GM12892 (cell line): ENCODE measurements at regions not wholly inside any gene's neighbourhood (a gene's known extent, or its start where the extent isn't known, plus 50 kb on each side); places are given as distances from the start of the nearest gene placed in this dataset.

Experiments
- DNase-seq: peaks from one replicate; pipeline ENCODE4 v3.0.0; 2011; ENCODE audit not compliant: insufficient read length
- FAIRE-seq: peaks from 2 replicates; lab custom pipeline; 2011; peaks lifted over from hg19 to GRCh38; lab: Jason Lieb, UNC
- POLR2A ChIP-seq: IDR thresholded peaks from 2 replicates; pipeline ENCODE4 v1.6.1; 2011; ENCODE audit warnings: low read depth, low read length, control low read depth
- POLR2AphosphoS5 ChIP-seq: IDR thresholded peaks from 2 replicates; pipeline ENCODE4 v1.6.1; 2011; ENCODE audit warnings: low read depth, low read length, control low read depth
- TAF1 ChIP-seq: IDR thresholded peaks from 2 replicates; pipeline ENCODE4 v1.6.1; 2011; ENCODE audit warnings: low read depth, mild to moderate bottlenecking, control low read depth, low read length, borderline replicate concordance

DNA sequence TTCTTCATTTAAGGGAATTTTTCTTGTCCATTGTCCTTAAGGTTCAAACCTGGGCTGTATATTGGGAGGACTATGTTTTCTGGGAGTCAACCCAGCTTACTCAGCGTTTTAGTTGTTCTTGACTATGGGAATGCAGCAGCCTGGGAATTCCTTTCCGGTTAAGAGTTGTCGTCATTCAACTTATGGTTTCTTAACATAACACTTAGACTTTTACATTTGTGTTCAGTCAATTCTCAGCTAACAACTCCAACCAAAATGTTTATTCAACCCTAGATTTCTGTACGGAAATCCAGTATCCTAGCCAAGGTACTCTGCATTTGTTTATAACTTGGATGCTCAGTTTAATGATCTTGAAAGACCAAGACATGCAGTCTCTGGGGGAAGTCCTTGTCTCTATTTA is 960.9 kb downstream of the CBLN2 start:
- TF ChIP-seq POLR2AphosphoS5, result no peak
- TF ChIP-seq TAF1, result no peak
- TF ChIP-seq POLR2A, result no peak
- FAIRE-seq, result no peak
- no peak for DNase-seq

DNA sequence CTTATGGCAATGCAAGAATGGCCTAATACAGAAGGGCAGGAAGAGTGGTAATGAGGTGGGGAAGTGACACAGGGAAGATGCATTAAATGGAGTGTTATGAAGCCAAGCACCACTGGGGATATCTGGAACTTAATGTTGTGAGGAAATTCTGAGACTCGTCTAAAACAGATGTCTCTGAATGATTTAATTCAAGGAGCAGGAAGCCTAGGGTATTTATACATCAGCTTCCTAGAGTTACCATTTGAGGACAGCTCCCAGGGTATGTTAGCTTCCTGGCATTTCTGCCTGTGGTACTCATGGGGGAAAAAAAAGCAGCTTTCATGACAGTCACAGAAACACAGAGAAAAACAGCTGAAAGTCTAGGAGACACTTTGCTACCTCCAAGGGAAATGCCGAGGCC is 989.5 kb downstream of the CBLN2 start:
- no peak for FAIRE-seq
- DNase-seq, result no peak
- no peak for TF ChIP-seq POLR2A
- no peak for TF ChIP-seq TAF1
- TF ChIP-seq POLR2AphosphoS5, result no peak

DNA sequence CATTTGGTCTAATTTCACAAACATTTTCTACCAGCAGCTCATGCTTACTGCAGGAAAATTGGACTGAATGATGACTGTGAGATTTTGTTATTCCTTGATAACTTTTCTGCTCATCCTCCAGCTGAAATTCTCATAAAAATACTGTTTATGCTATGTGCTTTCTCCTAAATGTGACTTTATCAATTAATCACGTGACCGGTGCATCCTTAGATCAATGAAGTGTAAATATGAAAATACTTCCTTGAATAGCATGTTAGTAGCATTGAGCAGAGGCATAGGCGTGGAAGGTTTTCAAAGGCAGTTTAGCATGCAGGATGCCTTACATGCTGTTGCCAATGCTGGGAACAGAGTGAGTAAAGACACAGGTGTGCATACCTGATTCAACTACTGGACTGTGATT is 1002.5 kb downstream of the CBLN2 start:
- DNase-seq (no peak), FAIRE-seq (no peak)
- no peak for TF ChIP-seq POLR2A
- no peak for TF ChIP-seq POLR2AphosphoS5
- no peak for TF ChIP-seq TAF1

DNA sequence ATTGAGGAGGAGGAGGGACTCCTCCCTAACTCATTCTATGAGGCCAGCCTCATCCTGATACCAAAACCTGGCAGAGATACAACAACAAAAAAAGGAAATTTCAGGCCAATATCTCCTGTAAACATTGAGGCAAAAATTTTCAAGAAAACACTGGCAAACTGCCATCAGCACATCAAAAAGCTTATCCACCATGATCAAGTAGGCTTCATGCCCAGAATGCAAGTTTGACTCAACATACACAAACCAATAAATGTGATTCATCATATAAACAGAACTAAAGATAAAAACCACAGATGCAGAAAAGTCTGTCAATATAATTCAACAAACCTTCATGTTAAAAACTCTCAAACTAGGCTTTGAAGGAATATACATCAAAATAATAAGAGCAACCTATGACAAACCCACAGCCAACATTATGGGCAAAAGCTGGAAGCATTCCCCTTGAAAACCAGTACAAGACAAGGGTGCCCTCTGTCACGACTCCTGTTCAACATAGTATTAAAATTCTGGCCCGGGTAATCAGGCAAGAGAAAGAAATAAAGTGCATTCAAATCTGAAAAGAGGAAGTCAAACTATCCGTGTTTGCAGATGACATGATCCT is 1014.3 kb downstream of the CBLN2 start:
- no peak for TF ChIP-seq POLR2A
- TF ChIP-seq POLR2AphosphoS5, result no peak
- no peak for TF ChIP-seq TAF1
- DNase-seq, result no peak

DNA sequence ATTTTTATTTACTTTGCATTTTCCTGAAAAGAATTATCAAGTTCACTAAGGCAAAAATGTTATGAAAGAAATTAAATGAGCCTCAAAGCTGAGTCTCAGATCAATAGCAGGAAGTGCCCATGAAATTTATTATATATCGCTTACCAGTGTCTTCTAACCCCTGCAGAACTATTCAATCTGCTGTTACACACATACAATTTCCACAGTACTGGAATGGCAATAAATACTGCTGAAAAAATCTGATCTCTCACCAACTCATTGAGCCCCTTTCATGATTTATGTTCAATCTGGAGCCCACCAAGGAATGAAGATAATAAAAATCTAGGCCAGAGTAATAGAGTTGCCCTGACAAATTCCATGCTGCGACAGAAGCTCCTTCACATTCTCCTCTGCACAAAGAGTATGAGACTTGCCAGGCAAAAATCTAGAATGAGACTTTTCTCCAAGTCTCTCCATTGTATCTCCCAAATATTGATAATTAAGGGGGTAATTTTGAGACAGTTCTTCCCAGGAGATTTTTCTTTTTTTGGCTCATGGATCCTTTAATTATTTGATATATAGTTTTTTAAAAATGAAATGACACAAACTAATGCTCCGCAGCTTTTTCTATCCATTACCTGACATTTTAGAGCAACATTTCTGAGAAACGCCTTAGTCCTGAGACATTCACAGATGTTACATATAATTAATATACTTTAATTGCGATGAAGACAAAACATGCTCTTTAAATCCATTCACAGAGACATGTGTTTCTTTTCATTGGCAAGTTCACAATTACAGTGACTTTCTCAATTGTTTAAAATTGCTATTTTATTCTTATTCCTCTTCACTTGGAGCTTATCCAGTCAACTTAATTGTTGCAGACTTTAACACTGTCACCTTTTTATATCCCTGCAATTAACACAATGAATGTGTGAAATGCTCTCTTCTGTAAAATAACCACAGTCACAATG is 1020.4 kb downstream of the CBLN2 start:
- DNase-seq (no peak), FAIRE-seq (no peak)
- TF ChIP-seq POLR2A, result no peak
- no peak for TF ChIP-seq POLR2AphosphoS5
- no peak for TF ChIP-seq TAF1

More for the DNA sequence above, 1014.3 kb downstream of the CBLN2 start:
- FAIRE-seq, result no peak

DNA sequence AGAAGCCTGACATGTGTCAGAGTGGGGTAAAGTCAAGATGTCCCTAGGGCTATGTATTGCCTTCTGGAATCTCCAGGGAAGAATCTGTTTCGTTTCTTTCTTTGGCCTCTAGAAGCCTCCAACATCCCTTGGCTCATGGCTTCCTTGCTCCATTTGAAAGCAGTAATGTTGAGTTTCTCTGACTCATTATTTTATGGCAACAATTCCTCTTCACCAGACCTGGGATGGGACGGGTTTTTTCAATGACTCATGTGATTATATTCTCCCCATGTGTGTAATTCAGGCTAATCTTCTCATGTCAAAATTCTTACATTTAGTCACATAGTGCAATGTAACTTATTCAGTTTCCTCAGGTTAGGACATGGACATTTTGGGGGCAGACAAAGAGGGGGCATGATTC is 1038.6 kb downstream of the CBLN2 start:
- FAIRE-seq (no peak), DNase-seq (no peak)

DNA sequence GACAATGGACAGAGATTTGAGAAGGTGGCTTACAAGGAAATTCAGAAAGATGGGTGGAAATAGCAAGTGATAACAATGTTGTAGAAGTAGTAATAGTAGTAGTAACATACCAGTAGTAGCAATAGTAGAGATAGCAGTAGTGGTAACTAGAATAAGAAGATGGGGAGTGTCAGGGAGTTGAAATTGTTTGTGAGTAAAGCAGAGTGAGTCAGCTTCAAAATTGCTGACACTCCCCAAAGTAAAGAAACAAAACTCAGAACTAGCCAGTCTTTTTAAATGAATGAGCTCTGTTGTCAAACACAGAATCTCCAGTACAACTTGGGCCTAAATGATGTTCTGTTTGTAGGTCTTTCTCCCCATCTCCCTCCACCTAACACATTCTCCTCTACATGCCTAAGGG is 1040.9 kb downstream of the CBLN2 start:
- DNase-seq (no peak), FAIRE-seq (no peak)
- TF ChIP-seq POLR2AphosphoS5 (no peak), POLR2A (no peak), TAF1 (no peak)

More for the DNA sequence above, 1038.6 kb downstream of the CBLN2 start:
- no peak for TF ChIP-seq TAF1
- no peak for TF ChIP-seq POLR2AphosphoS5
- TF ChIP-seq POLR2A, result no peak

DNA sequence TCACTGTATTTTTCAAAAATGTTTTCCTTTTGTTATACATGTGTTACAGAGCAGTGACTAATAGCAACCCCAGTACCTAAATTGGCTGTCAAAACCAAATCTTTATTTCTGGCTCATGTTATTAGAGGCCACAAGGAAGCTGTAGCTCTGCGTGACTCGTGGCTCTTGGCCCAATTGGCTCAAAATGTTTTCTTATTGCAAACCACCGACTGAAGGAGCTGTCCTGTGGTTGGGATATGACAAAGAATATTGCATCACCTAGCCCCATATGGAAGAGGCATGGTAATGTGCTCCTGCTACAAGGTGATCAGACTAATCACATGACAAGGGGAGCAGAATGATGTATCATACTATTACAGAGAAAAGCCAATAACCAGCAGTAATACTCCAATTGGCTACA is 1058.5 kb downstream of the CBLN2 start:
- TF ChIP-seq POLR2AphosphoS5, result no peak
- TF ChIP-seq POLR2A, result no peak
- TF ChIP-seq TAF1, result no peak
- FAIRE-seq (no peak), DNase-seq (no peak)

DNA sequence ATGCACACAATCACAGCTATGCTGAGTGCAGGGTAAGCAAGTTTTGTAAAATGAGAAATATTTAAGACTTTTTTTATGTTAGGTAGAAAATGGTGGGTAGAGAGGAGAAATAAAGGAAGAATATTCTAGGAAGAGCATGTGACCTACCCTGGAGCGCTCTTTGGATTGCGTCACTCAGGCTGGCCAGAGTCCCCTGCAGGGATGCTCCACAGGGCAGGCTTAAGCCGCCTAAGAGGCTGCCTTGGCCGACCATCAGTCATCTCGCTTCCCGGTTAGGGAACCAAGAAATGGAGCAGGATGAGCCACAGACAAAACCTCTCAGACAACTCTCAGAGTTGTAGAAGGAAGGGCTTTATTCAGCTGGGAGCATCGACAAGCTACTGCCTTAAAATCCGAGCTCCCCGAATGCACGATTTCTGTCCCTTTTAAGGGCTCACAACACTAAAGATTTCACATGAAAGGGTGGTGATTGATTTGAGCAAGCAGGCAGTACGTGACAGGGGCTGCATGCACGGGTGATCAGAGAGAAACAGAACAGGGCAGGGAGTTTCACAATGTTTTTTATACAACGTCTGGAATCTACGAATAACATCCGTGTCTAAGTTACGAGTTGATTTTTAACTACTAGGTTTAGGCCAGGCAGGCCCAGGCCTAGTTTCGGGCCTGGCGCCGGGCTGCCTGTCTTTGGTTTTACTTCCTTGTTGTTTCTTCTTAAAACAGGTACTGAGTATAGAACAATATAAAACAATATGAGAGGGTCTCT is 1072.0 kb downstream of the CBLN2 start:
- FAIRE-seq, result no peak
- TF ChIP-seq POLR2AphosphoS5 (no peak), TAF1 (no peak), POLR2A (no peak)
- DNase-seq, result no peak

DNA sequence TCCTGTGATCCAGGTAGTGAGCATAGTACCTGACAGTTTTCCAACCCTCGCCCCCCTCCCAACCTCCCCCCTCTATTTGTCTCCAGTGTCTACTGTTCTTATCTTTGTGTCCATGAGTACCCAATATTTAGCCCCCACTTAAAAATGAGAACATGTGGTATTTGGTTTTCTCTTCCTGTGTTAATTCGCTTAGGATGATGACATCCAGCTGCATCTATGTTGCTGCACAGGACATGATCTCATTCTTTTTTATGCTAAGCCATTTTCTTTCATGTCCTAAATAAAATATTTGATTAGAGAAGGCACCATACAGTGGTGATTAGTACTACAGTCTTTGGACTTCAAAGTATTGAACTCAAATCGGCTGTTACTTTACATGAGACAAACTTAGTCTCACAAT is 1087.9 kb downstream of the CBLN2 start:
- DNase-seq, result no peak
- TF ChIP-seq POLR2AphosphoS5 (no peak), TAF1 (no peak), POLR2A (no peak)
- no peak for FAIRE-seq

DNA sequence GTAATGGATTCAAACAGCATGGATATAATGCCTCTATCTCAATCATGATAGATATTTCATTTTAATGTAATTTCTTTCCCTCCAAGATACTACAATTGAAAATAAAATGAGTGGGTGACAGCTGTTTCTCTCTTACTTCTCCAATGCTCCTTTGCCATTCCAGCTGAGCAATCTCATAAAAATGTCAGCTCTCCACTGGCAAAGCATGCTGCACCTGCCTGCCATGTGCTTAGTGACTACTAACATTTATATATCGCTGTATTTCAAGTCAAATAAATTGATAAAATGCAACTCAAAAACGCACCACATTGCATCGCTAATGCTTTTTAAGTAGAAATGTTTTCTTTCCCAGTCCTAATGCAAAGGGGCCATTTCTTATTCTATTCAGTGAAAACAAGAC is 1093.9 kb downstream of the CBLN2 start:
- TF ChIP-seq TAF1 (no peak), POLR2A (no peak), POLR2AphosphoS5 (no peak)
- DNase-seq (no peak), FAIRE-seq (no peak)
